GM21367 (cell line): ENCODE measurements at regions not wholly inside any gene's neighbourhood (a gene's known extent, or its start where the extent isn't known, plus 50 kb on each side); places are given as distances from the start of the nearest gene placed in this dataset.
"Not testable (repeated sequence)": the region's sequence is repeated elsewhere in the genome, so short reads cannot be mapped to it uniquely, and the experiment has no call there.

Experiments
- ATAC-seq: cut with Tn5 transposase; IDR thresholded peaks from one replicate; pipeline ENCODE4 v1.9.1; 2021; ENCODE audit not compliant: unreplicated experiment

GRCh38 chr2:182594286-182594685 is 121.8 kb upstream of the DNAJC10 start:
- no peak for ATAC-seq

DNA sequence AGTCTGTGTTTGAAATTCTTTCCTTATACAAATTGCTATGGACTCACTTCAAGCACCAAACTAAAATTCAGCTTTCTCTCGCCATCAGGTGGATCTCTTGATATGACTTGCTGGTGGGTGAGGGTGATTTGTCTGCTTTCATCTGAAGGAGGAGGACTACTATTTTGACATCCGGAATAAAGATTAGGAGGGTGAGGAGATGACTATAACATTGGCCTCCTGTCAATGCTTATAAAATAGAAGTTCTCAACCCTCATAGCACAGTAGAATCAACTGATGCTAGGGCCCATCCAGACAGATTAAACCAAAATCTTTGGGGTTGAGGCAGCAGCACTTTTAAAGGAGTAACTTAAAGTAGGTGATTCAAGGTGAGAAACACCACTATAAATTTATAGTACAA is 120.4 kb upstream of the DNAJC10 start:
- no peak for ATAC-seq

GRCh38 chr2:182597570-182598295 is 118.3 kb upstream of the DNAJC10 start:
- ATAC-seq = no peak

DNA sequence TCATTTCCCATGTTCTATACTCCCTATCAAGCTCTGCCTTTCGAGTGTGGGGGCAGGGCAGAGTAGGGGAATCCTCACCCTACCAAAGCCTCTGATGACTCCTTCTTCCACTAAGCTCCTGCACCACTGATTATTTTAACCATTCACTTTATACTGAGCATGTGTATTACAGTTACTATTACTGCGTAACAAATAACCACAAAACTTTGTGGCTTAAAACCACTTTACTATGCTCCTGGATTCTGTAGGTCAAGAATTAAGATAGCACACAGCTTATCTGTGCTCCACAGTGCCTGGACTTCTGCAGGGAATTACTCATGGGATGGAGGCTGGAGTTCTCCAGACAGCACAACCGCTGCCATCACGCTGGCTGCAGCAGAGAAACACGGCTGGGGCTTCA is 117.4 kb upstream of the DNAJC10 start:
- ATAC-seq = no peak

GRCh38 chr2:182605166-182605565 is 110.9 kb upstream of the DNAJC10 start:
- no peak for ATAC-seq

DNA sequence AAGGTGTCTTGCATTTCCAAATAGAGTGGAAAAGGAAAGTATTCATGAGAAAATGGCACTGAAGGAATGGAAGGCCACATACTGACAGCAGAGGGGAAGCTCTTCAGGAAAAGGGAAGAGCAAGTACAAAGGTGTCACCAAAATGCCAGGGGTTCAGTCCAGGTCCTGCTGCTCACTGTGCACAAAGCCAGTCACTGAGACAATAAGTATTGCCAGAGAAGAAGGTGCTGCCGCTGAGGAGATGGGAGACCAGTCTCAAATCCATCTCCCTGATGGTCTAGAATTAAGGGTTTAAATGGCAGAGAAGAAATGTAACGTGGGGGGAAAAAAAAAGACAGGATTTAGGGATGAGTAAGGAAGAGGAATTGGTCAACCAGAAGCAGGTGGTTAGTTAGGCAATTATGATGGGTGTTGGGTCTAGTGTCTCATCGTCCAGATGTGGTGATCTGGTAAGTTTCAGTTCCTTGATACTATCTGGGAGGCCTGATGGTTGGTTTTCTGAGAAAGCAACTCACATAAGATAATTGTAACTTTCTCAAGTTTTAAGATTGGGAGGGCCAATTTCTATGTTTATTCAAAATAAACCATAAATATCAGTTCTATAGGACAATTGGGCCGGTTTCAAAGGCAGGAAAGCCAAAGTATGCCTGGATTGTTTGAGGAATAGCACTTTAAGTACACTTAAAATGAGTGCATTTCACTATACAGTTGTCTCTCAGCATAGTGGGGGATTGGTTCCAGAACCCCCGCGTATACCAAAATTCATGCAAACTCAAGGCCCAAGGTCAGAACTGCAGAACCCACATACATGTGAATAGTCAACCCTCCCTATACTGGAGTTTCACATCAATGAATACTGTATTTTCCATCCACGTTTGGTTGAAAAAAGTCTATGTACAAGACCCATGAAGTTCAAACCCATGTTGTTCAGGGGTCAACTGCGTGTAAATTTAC is 109.1 kb upstream of the DNAJC10 start:
- no peak for ATAC-seq

DNA sequence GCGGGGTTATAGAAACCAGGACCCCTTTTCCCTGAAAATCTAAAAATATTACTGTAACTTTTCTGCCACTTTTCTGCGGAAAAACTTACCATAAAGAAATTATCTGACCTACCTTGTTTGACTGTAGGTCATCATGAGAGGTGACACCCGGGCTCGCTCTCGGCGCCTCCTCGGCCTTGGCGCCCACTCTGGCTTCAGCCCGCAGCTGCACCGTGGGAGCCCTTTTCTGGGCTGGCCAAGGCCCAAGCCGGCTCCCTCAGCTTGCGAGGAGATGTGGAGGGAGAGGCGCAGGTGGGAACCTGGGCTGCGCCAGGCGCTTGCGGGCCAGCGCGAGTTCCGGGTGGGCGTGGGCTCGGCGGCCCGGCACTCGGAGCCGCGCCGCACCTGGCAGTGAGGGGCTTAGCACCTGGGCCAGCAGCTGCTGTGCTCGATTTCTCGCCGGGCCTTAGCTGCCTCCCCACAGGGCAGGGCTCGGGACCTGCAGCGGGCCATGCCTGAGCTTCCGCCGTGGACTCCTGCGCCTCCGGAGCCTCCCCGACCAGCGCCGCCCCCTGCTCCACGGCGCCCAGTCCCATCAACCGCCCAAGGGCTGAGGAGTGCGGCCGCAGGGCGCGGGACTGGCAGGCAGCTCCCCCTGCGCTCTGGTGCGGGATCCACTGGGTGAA is 107.7 kb upstream of the DNAJC10 start:
- no peak for ATAC-seq

DNA sequence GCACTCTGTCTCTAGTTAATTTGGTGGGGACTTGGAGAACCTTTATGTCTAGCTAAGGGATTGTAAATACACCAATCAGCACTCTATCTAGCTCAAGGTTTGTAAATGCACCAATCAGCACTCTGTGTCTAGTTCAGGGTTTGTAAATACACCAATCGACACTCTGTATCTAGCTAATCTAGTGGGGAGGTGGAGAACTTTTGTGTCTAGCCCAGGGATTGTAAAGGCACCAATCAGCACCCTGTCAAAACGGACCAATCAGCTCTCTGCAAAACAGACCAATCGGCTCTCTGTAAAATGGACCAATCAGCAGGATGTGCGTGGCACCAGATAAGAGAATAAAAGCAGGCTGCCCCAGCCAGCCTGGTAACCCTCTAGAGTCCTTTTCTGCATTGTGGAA is 107.1 kb upstream of the DNAJC10 start:
- not testable (repeated sequence) for ATAC-seq

GRCh38 chr2:182610231-182610630 is 105.8 kb upstream of the DNAJC10 start:
- no peak for ATAC-seq

DNA sequence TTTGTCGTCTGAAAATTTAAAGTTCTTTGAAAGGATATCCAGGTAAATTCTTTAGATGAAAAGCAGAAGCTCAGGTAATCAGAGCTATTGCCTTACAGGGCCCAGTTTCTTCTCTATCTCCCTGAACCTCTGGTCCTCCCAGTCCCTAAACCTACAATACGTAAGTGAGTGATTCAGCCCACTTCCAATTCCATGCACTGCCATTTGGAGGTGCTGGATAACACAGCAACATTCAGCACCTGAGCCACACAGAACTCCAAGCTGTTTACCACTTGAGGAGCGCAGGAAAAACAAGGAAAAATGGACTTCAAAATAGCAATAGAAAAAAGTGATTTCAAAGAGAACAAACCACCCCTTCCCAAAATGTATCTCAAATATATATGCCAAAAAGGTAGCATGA is 105.0 kb upstream of the DNAJC10 start:
- no peak for ATAC-seq

- no peak for ATAC-seq
These were observed 101.0 kb upstream of the DNAJC10 start for GRCh38 chr2:182615036-182615435.

GRCh38 chr2:182616471-182617393 is 99.3 kb upstream of the DNAJC10 start:
- ATAC-seq = no peak

DNA sequence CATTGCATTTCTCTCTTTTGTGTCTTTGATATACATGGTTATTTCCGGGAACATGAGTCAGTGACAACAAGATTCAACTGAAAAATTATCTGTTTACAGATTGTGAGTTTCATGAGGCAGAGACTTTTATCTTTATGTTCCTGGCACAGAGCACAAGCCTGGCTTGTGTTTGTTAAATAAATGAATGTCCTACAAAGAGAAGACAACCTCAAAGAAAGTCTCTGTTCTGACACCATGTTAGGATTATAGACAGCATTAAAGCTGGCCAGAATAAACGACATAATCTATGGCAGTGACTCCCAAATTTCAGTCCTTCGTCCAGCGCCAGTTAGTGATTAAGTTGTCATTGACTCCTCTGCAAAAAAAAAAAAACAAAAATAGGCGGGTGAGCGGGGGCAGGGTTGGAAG is 97.4 kb upstream of the DNAJC10 start:
- ATAC-seq = no peak

GRCh38 chr2:182619276-182619675 is 96.8 kb upstream of the DNAJC10 start:
- no peak for ATAC-seq

DNA sequence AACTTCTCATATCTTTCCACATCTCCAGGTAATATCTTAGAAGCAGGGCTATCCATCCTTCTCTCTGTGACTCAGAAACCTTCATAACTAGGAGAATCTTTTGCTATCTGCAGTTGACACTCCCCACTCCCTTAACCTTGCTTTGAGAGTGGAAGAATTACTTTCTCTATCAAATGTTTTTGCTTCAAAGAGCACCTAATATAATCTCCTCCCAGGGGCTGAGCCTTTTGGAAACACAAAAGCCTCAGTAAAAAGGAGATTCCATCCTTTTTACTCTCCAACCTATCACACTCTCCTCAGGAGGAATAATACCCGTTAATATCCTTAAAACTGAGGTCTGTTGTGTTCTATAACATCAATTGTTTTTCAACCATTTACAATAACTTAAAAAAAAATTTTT is 94.9 kb upstream of the DNAJC10 start:
- ATAC-seq = no peak

DNA sequence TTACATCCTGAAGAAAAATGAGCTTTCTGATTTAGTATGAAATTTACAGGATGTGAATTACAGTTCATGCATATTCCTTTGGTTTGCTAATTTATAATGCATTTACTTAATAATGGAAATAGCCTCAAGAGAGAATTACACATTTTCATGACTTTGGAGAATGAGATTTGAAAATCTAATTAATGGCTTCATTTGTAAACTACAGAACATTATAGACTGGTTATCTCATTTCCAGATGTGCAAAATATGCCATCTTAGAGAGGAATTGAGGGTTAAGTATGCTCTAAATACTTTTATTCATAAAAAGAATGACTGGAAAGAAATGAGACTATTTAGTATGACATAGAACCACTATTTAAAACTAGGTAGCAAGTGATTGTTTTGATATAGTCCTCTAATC is 94.2 kb upstream of the DNAJC10 start:
- ATAC-seq = no peak

DNA sequence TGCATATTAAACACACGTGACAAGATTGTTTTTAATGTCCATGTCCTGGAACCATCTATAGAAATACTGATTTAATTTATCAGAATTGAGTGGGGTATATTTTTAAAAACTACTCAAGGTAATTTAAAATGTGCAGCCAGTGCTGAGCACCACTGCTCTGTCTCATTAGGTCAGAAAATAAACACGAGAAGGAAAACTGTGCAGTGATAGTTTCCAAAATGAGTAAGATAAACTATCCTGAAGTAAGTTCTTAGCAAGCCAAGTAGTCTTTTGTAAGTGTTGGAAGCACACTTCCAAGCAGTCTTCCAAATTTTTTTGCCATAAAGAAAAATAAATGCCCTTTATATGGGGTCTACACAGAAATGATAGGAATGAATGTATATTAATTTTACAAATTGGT is 93.8 kb upstream of the DNAJC10 start:
- ATAC-seq = no peak

DNA sequence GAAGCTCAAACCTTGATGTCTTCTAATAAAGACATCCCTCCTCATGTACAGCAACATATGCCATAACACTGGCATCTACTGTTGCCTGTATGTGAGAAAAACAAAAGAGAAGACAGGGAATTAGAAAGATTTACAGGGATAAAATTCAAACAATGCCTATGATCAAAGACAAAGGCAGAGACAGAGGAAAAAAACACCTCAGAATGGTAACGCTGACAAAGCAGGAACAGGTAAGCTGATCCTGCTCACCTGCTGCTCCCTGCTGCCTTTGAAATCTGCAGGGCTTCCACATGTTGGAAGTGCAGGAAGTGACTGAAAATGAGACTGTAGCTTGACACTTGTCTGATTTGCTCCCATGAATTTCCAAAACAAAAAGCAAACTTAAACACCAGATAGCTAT is 90.2 kb upstream of the DNAJC10 start:
- ATAC-seq = no peak

DNA sequence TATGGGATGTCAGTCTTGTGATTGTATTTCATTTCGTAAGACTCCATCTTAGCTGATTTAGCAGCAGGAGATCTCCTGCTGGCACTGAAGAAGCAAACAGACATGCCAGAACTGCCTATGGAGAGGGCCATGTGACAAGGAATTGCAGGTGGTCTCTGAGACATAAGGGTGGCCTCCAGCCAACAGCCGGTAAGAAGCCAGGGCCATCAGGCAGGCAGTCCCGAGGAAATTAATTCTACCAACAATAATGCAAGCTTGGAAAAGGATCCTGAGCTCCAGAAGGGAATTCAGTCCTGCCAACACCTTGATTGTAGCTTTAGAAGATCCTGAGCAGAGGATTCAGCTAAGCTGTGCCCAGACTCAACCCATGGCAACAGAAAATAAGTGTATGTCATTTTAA is 87.1 kb upstream of the DNAJC10 start:
- ATAC-seq = no peak

DNA sequence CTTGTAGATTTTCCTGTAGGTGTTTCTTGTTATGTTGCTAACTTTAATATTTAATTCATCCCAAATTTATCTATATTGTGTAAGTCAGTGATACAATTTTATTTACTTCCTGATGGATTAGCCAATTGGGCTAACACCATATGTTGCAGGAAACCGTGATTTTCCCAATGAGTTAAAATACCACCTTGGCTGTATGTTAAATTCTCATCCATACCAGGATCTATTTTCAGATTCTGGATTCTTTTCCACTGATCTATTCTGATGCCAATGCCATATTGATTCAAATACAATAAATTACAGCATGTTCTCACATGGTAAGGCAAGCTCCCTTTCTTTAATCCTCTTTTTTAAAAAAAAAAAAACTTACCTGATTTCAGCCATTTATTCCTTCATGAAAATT is 85.8 kb upstream of the DNAJC10 start:
- no peak for ATAC-seq

GRCh38 chr2:182631299-182631698 is 84.8 kb upstream of the DNAJC10 start:
- ATAC-seq = no peak
